SK-N-SH (cell line): ENCODE measurements at regions not wholly inside any gene's neighbourhood (a gene's known extent, or its start where the extent isn't known, plus 50 kb on each side); places are given as distances from the start of the nearest gene placed in this dataset.
A peak's percentile ranks its signal among the peaks of the same experiment; 100 is the strongest.

Experiments
- CTCF ChIA-PET: fragments of 300-600, 350-600 bp; formaldehyde crosslinking; extraction: SDS; loops from one replicate; lab custom pipeline; 2021; lab: Yijun Ruan, JAX
- POLR2A ChIA-PET: fragments of 350-600 bp; sonication (Branson Sonifier 250); formaldehyde crosslinking; extraction: SDS; loops from one replicate; lab custom pipeline; 2020; ENCODE audit warnings: antibody characterized with exemption, inconsistent platforms; lab: Yijun Ruan, JAX
- DNase-seq: peaks from one replicate; pipeline ENCODE4 v3.0.0; 2012
- H2AFZ ChIP-seq: fragments of 200-600 bp; sonication (generic); 2 replicates; pipeline ENCODE4 v1.8.1; 2016; ENCODE audit warnings: antibody characterized with exemption, mild to moderate bottlenecking, low read depth
- H3F3A ChIP-seq: fragments of 200-600 bp; sonication (generic); replicated peaks from 2 replicates; pipeline ENCODE3; 2016; ENCODE audit warnings: antibody characterized with exemption, mild to moderate bottlenecking; ENCODE audit not compliant: insufficient read depth
- H3K27ac ChIP-seq, 2 experiments: fragments of 200-500 bp in 1 of 2; fragments of 200-600 bp in 1 of 2; sonication (Bioruptor generic) in 1 of 2; sonication (generic), shearing (Covaris generic) in 1 of 2; 2 replicates each; pipeline versions ENCODE4 v1.5.1 to v1.6.1; 2014 to 2016; ENCODE audit warnings: low read depth in 2 of 2, inconsistent platforms in 1 of 2, low read length in 1 of 2, mild to moderate bottlenecking in 1 of 2, mixed read lengths in 1 of 2
- H3K27me3 ChIP-seq: fragments of 200-600 bp; sonication (generic), shearing (Covaris generic); 2 replicates; pipeline ENCODE4 v1.6.1; 2016; ENCODE audit warnings: mixed run types; ENCODE audit not compliant: insufficient read depth
- H3K36me3 ChIP-seq, 2 experiments: fragments of 200-500 bp in 1 of 2; fragments of 200-600 bp in 1 of 2; sonication (Bioruptor generic) in 1 of 2; sonication (generic) in 1 of 2; replicated peaks in 1 of 2; 2 replicates each; pipeline versions ENCODE3 to v1.5.1; 2014 to 2016; ENCODE audit warnings: low read length in 1 of 2, mild to moderate bottlenecking in 1 of 2; ENCODE audit not compliant: insufficient read depth in 2 of 2, control insufficient read depth in 1 of 2
- H3K4me1 ChIP-seq, 2 experiments: fragments of 200-500 bp in 1 of 2; fragments of 200-600 bp in 1 of 2; sonication (Bioruptor generic) in 1 of 2; sonication (generic), shearing (Covaris generic) in 1 of 2; 2 replicates each; pipeline versions ENCODE4 v1.5.1 to v1.6.1; 2014 to 2016; ENCODE audit warnings: low read depth in 1 of 2, low read length in 1 of 2, mixed run types in 1 of 2; ENCODE audit not compliant: insufficient read depth in 2 of 2, control insufficient read depth in 1 of 2
- H3K4me2 ChIP-seq: fragments of 200-600 bp; sonication (generic), shearing (Covaris generic); 2 replicates; pipeline ENCODE4 v1.6.1; 2017; ENCODE audit warnings: mixed run types
- H3K4me3 ChIP-seq, 2 experiments: fragments of 200-500 bp in 1 of 2; fragments of 200-600 bp in 1 of 2; sonication (Bioruptor generic) in 1 of 2; sonication (generic), shearing (Covaris generic) in 1 of 2; 2 replicates each; pipeline versions ENCODE4 v1.5.1 to v1.8.1; 2014 to 2016; ENCODE audit warnings: low read depth in 2 of 2, inconsistent platforms in 1 of 2, low read length in 1 of 2, mild to moderate bottlenecking in 1 of 2, mixed read lengths in 1 of 2, moderate library complexity in 1 of 2
- H3K79me2 ChIP-seq: fragments of 200-600 bp; sonication (generic); 2 replicates; pipeline ENCODE4 v1.8.1; 2017; ENCODE audit warnings: mild to moderate bottlenecking; ENCODE audit not compliant: insufficient read depth
- H3K9ac ChIP-seq: fragments of 200-600 bp; sonication (generic); 2 replicates; pipeline ENCODE4 v1.6.1; 2017; ENCODE audit warnings: mixed run types
- H3K9me2 ChIP-seq: fragments of 200-600 bp; sonication (generic); 2 replicates; pipeline ENCODE4 v1.6.1; 2017; ENCODE audit warnings: mixed run types
- H3K9me3 ChIP-seq: fragments of 200-600 bp; sonication (generic); 2 replicates; pipeline ENCODE4 v1.6.1; 2017; ENCODE audit warnings: mixed run types, mild to moderate bottlenecking, moderate library complexity
- H4K20me1 ChIP-seq: fragments of 200-600 bp; sonication (generic); 2 replicates; pipeline ENCODE4 v1.6.1; 2017; ENCODE audit warnings: mild to moderate bottlenecking, mixed run types; ENCODE audit not compliant: insufficient read depth
- POLR2AphosphoS5 ChIP-seq: IDR thresholded peaks from 2 replicates; pipeline ENCODE4 v1.6.1; 2012; ENCODE audit warnings: low read depth, low read length
- RAD21 ChIP-seq: IDR thresholded peaks from 2 replicates; pipeline ENCODE4 v1.6.1; 2012; ENCODE audit warnings: mild to moderate bottlenecking, low read length
- SIN3A ChIP-seq: IDR thresholded peaks from 2 replicates; pipeline ENCODE4 v1.6.1; 2012; ENCODE audit warnings: low read depth, mild to moderate bottlenecking, low read length, moderate library complexity, borderline replicate concordance
- SMC3 ChIP-seq: IDR thresholded peaks from 2 replicates; pipeline ENCODE4 v1.6.1; 2012; ENCODE audit warnings: low read depth, low read length, improper control_type of control experiment
- ZBTB33 ChIP-seq: IDR thresholded peaks from 2 replicates; pipeline ENCODE4 v1.4.0; 2012; ENCODE audit warnings: low read depth, borderline replicate concordance
- WGBS: methylation state at CpG from one replicate; pipeline ENCODE4 v1.1.6; 2017; ENCODE audit warnings: low lambda C conversion rate; 5-methylcytosine and 5-hydroxymethylcytosine counted together
- TF ChIP-seq, protein P1 (sequence below): IDR thresholded peaks from 2 replicates; pipeline ENCODE4 v1.6.1; 2012; ENCODE audit warnings: mild to moderate bottlenecking, low read depth, low read length, moderate library complexity
- TF ChIP-seq, protein P2 (sequence below): fragments of 200-600 bp; sonication (generic); IDR thresholded peaks from 2 replicates; pipeline ENCODE4 v1.6.1; 2017; ENCODE audit warnings: antibody characterized with exemption, mild to moderate bottlenecking, moderate library complexity

DNA sequence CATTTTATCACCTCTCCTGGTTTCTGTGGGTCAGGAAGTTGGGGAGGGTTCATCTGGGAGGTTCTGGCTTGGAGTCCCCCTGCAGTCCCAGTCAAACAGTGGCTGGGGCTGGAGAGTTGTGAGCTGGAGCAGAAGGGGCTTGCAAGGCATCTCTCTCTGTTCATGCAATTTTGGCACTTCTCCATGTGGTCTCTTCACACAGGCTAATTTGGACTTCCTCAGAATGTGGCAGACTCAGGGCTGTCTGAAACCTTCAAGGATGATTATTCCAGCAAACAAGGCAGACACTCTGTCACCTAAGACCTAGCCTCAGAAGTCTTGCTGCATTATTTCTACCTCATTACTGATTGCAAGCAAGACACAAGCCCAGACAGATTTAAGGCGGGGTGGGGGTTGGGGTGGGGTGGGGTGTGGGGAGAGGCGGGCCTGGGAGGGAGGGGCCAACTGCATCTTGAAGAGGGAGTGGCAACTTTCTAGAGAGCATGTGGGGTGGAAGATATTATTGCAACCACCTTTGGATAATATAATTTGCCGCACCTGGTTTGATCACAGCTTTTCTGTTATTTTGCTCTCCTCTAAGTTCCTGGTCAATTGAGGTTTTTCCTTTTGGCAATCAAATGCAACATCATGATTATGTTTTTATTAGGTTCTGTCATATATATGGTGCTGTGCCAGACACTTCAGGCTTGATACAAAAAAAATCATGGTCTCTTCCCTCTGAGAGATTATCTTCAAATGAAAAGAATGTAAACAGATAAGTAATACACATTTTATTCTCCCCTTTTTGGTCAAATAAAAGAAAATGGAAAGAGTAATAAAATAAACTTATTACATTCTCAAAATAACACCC, 799.5 kb downstream of the RPA4 start (continued):
- TF ChIP-seq, protein P1, sequence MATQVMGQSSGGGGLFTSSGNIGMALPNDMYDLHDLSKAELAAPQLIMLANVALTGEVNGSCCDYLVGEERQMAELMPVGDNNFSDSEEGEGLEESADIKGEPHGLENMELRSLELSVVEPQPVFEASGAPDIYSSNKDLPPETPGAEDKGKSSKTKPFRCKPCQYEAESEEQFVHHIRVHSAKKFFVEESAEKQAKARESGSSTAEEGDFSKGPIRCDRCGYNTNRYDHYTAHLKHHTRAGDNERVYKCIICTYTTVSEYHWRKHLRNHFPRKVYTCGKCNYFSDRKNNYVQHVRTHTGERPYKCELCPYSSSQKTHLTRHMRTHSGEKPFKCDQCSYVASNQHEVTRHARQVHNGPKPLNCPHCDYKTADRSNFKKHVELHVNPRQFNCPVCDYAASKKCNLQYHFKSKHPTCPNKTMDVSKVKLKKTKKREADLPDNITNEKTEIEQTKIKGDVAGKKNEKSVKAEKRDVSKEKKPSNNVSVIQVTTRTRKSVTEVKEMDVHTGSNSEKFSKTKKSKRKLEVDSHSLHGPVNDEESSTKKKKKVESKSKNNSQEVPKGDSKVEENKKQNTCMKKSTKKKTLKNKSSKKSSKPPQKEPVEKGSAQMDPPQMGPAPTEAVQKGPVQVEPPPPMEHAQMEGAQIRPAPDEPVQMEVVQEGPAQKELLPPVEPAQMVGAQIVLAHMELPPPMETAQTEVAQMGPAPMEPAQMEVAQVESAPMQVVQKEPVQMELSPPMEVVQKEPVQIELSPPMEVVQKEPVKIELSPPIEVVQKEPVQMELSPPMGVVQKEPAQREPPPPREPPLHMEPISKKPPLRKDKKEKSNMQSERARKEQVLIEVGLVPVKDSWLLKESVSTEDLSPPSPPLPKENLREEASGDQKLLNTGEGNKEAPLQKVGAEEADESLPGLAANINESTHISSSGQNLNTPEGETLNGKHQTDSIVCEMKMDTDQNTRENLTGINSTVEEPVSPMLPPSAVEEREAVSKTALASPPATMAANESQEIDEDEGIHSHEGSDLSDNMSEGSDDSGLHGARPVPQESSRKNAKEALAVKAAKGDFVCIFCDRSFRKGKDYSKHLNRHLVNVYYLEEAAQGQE = no peak
- TF ChIP-seq SIN3A = no peak

DNA sequence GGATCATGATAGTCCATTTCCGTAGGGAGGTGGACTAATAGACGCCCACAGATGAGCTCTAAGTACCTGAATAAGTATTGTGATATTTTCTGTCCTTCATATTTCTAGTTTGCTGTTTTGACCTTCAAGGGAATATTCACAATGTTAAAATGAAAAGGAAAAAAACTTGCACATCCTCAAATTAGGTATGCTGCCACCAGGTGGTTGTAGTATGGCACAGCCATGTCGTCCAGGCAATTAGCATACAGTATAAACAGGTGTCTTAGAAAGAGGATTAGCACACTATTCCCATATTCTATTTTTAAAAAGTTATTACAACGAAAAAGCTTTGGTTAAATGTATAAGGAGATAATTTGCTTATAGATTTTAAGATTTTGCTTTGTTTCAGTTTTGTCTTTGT, 802.0 kb downstream of the RPA4 start:
- H4K20me1 ChIP-seq = no peaks in the 10 kb centered on the region
- ChIA-PET CTCF (interaction anchor here (0.6 to 2.7 kb wide), 13 partner anchors 11 to 920 kb away, joined by 3 to 14 read pairs (median 4); no protein-coding TSS in a partner anchor), POLR2A (no interaction called here)
- H3K9me2 ChIP-seq = no peaks in the 10 kb centered on the region
- no peaks in the 10 kb centered on the region for H3K36me3 ChIP-seq
- H3K4me2 ChIP-seq = no peak overlapping the region
- H3K9ac ChIP-seq = no peak overlapping the region
- no peaks in the 10 kb centered on the region for H3K79me2 ChIP-seq
- peak; percentile 41 for DNase-seq
- H3K9me3 ChIP-seq = no peaks in the 10 kb centered on the region
- no peaks in the 10 kb centered on the region for H3F3A ChIP-seq
- H3K27ac ChIP-seq = no peak overlapping the region
- TF ChIP-seq RAD21 (peak; percentile 65), ZBTB33 (no peak), SIN3A (no peak), SMC3 (peak; percentile 64), POLR2AphosphoS5 (no peak)
- TF ChIP-seq, protein P2, sequence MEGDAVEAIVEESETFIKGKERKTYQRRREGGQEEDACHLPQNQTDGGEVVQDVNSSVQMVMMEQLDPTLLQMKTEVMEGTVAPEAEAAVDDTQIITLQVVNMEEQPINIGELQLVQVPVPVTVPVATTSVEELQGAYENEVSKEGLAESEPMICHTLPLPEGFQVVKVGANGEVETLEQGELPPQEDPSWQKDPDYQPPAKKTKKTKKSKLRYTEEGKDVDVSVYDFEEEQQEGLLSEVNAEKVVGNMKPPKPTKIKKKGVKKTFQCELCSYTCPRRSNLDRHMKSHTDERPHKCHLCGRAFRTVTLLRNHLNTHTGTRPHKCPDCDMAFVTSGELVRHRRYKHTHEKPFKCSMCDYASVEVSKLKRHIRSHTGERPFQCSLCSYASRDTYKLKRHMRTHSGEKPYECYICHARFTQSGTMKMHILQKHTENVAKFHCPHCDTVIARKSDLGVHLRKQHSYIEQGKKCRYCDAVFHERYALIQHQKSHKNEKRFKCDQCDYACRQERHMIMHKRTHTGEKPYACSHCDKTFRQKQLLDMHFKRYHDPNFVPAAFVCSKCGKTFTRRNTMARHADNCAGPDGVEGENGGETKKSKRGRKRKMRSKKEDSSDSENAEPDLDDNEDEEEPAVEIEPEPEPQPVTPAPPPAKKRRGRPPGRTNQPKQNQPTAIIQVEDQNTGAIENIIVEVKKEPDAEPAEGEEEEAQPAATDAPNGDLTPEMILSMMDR = peak; percentile 76
- H3K4me3 ChIP-seq = no peak overlapping the region
- H2AFZ ChIP-seq = no peak overlapping the region
- H3K27me3 ChIP-seq = no peaks in the 10 kb centered on the region; the same call in 1 of the 2 replicates
- 7% methylated on average over 4 of the region's 4 CpGs for WGBS
- no peaks in the 10 kb centered on the region for H3K4me1 ChIP-seq
